ENCODE measurements at regions not wholly inside any gene's neighbourhood (a gene's known extent, or its start where the extent isn't known, plus 50 kb on each side); places are given as distances from the start of the nearest gene placed in this dataset.

- TF ChIP-seq, protein P1, sequence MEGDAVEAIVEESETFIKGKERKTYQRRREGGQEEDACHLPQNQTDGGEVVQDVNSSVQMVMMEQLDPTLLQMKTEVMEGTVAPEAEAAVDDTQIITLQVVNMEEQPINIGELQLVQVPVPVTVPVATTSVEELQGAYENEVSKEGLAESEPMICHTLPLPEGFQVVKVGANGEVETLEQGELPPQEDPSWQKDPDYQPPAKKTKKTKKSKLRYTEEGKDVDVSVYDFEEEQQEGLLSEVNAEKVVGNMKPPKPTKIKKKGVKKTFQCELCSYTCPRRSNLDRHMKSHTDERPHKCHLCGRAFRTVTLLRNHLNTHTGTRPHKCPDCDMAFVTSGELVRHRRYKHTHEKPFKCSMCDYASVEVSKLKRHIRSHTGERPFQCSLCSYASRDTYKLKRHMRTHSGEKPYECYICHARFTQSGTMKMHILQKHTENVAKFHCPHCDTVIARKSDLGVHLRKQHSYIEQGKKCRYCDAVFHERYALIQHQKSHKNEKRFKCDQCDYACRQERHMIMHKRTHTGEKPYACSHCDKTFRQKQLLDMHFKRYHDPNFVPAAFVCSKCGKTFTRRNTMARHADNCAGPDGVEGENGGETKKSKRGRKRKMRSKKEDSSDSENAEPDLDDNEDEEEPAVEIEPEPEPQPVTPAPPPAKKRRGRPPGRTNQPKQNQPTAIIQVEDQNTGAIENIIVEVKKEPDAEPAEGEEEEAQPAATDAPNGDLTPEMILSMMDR (IDR thresholded peaks at IDR 0.05): no peak
These were observed 510.9 kb downstream of the KLF12 start for GRCh38 chr13:73623281-73623680.

- TF ChIP-seq, protein P1 (IDR thresholded peaks at IDR 0.05): no peak
These were observed 511.8 kb downstream of the KLF12 start for GRCh38 chr13:73622381-73622780.

GRCh38 chr13:73618275-73618865, 515.8 kb downstream of the KLF12 start:
- TF ChIP-seq, protein P1 (IDR thresholded peaks at IDR 0.05): no peak

DNA sequence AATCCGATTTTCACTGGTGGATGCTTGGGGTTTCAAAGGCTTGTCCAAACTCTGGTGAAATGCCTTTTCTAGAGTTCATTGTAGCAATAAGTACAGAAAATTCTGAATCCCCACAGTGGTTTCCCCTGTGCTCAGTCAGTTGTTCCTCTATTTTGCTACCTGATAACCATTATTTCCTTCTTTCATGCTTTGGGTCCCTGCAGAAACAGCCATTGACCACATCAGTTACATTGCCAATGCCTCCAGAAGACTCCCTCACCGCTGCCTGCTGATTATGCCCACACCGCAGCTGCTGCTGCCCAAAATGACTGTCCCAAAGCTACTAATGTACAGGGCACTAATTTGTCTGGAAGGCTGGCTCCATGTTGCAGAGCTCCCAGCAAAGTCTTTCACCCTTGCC, 517.3 kb downstream of the KLF12 start:
- TF ChIP-seq, protein P1 (IDR thresholded peaks at IDR 0.05): no peak

- TF ChIP-seq, protein P1 (IDR thresholded peaks at IDR 0.05): no peak
These were observed 523.2 kb downstream of the KLF12 start for GRCh38 chr13:73610799-73611592.

DNA sequence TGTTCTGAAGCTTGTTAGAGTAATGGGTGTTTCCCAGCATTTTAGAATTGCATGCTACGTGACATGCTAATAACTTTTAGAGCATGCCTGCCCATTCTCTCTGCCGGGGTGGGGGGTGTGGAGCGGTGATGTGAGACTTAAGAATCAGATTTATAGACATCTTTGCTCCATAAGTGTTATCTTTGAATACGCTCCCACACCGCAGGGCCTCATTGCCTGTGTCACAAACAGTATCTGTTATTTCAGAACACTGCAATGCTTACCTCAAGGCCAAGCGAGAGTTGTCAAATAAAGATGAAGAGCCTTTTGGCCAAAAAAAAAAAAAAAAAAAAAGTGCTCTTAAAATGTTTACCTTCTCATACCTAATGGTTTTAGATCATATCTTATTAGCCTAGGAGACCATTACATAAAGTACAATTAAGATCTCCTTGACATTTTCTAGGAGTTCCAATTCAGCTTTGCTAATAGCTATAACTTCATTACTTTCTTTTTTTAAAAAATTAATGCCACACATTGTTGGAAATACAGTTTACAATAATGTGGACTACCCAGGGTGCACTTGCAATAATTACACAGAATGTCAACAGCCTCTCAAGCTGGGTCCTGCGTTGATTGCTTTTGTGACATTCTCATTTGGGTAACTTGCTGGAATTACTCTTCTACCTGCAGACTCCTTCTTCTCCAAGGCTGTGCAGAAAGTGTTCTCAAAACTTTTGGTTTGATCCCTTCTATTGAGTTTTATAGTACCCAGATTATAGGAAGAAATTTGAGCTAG, 525.3 kb downstream of the KLF12 start:
- TF ChIP-seq, protein P1 (IDR thresholded peaks at IDR 0.05): no peak

DNA sequence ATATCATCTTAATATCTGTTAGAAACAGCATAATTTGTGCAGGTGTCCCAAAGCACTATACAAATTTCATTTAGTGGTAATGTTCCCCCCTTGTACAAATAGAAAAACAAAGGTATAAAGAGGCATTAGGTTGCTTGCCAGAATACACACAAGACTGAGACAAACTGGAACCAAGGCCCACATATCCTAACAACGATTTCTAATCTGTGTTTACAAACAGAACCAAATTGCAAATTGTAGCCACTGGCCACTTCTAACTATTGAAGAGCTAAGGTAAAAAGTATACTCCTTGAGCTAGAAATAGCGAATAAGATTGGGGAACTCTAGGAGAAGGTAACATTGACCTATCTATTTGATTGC, 526.1 kb downstream of the KLF12 start:
- TF ChIP-seq, protein P1 (IDR thresholded peaks at IDR 0.05): no peak

All from LNCAP (cell line).